ENCODE measurements at regions not wholly inside any gene's neighbourhood (a gene's known extent, or its start where the extent isn't known, plus 50 kb on each side); places are given as distances from the start of the nearest gene placed in this dataset.
"Not testable (repeated sequence)": the region's sequence is repeated elsewhere in the genome, so short reads cannot be mapped to it uniquely, and the experiment has no call there.

- Histone ChIP-seq H4K20me1 (ENCODE audit: insufficient read depth) (no peaks in the 10 kb centered on the region), H3K27me3 (ENCODE audit: insufficient read depth, low read depth, low read length) (no peaks in the 10 kb centered on the region), H3K36me3 (ENCODE audit: insufficient read depth, low read length) (no peaks in the 10 kb centered on the region), H3K9ac (ENCODE audit: low read length) (no peak overlapping the region), H3K79me2 (replicated peaks; ENCODE audit: insufficient read depth, low read length) (no peaks in the 10 kb centered on the region), H3K4me2 (ENCODE audit: low read length) (no peak overlapping the region), H3K9me3 (ENCODE audit: low read length) (no peaks in the 10 kb centered on the region), H3F3A (ENCODE audit: insufficient read depth, low read length, poor library complexity, severe bottlenecking) (no peaks in the 10 kb centered on the region), H2AFZ (ENCODE audit: low read depth, low read length) (no peak overlapping the region), H3K9me2 (ENCODE audit: insufficient read depth, low read length) (no peaks in the 10 kb centered on the region), H3K4me3 (ENCODE audit: low read length) (no peak overlapping the region), H3K27ac (ENCODE audit: low read length) (no peak overlapping the region)
- no peak for TF ChIP-seq TAF1 (IDR thresholded peaks at IDR 0.05; ENCODE audit: low read depth)
- TF ChIP-seq RAD21 (conservative IDR thresholded peaks at IDR 0.05), result no peak
- no peak for TF ChIP-seq SMC3 (conservative IDR thresholded peaks at IDR 0.05; ENCODE audit: poor library complexity)
- TF ChIP-seq EP300 (conservative IDR thresholded peaks at IDR 0.05; ENCODE audit: poor library complexity, severe bottlenecking), result no peak
- TF ChIP-seq REST (IDR thresholded peaks at IDR 0.05; ENCODE audit: borderline replicate concordance), result no peak
- TF ChIP-seq POLR2AphosphoS5 (IDR thresholded peaks at IDR 0.05), result no peak
- TF ChIP-seq MXI1 (conservative IDR thresholded peaks at IDR 0.05; ENCODE audit: poor library complexity, severe bottlenecking), result no peak
- TF ChIP-seq CTCF (IDR thresholded peaks at IDR 0.05; ENCODE audit: poor library complexity, severe bottlenecking), result no peak
- TF ChIP-seq EZH2 (IDR thresholded peaks at IDR 0.05; ENCODE audit: borderline replicate concordance, insufficient read depth, low read length, poor library complexity, severe bottlenecking), result no peak
Measured at GRCh38 chr10:21036757-21037156, 139.6 kb upstream of the NEBL start.

GRCh38 chr10:21034770-21035169 is 137.7 kb upstream of the NEBL start:
- not testable (repeated sequence) for H3K4me3 ChIP-seq (ENCODE audit: low read length); H3K27me3 ChIP-seq (ENCODE audit: insufficient read depth, low read depth, low read length); H3K4me2 ChIP-seq (ENCODE audit: low read length); H2AFZ ChIP-seq (ENCODE audit: low read depth, low read length); H3K36me3 ChIP-seq (ENCODE audit: insufficient read depth, low read length); H3K9me3 ChIP-seq (ENCODE audit: low read length); H3K9ac ChIP-seq (ENCODE audit: low read length); H3K9me2 ChIP-seq (ENCODE audit: insufficient read depth, low read length); H3K27ac ChIP-seq (ENCODE audit: low read length); H4K20me1 ChIP-seq (ENCODE audit: insufficient read depth); H3K79me2 ChIP-seq (replicated peaks; ENCODE audit: insufficient read depth, low read length); H3F3A ChIP-seq (ENCODE audit: insufficient read depth, low read length, poor library complexity, severe bottlenecking)

- H3K9me3 ChIP-seq (ENCODE audit: low read length), result no peaks in the 10 kb centered on the region
- no peaks in the 10 kb centered on the region for H4K20me1 ChIP-seq (ENCODE audit: insufficient read depth)
- no peaks in the 10 kb centered on the region for H3K36me3 ChIP-seq (ENCODE audit: insufficient read depth, low read length)
- no peaks in the 10 kb centered on the region for H3K9me2 ChIP-seq (ENCODE audit: insufficient read depth, low read length)
- no peak overlapping the region for H3K9ac ChIP-seq (ENCODE audit: low read length)
- H3K27me3 ChIP-seq (ENCODE audit: insufficient read depth, low read depth, low read length), result no peaks in the 10 kb centered on the region
- no peak overlapping the region for H3K4me2 ChIP-seq (ENCODE audit: low read length)
- no peak overlapping the region for H2AFZ ChIP-seq (ENCODE audit: low read depth, low read length)
- no peak for TF ChIP-seq EP300 (conservative IDR thresholded peaks at IDR 0.05; ENCODE audit: poor library complexity, severe bottlenecking)
- no peak for TF ChIP-seq CTCF (IDR thresholded peaks at IDR 0.05; ENCODE audit: poor library complexity, severe bottlenecking)
- TF ChIP-seq MXI1 (conservative IDR thresholded peaks at IDR 0.05; ENCODE audit: poor library complexity, severe bottlenecking), result no peak
- no peak for TF ChIP-seq SMC3 (conservative IDR thresholded peaks at IDR 0.05; ENCODE audit: poor library complexity)
- no peak for TF ChIP-seq EZH2 (IDR thresholded peaks at IDR 0.05; ENCODE audit: borderline replicate concordance, insufficient read depth, low read length, poor library complexity, severe bottlenecking)
- no peak for TF ChIP-seq POLR2AphosphoS5 (IDR thresholded peaks at IDR 0.05)
- no peak for TF ChIP-seq REST (IDR thresholded peaks at IDR 0.05; ENCODE audit: borderline replicate concordance)
- no peak for TF ChIP-seq RAD21 (conservative IDR thresholded peaks at IDR 0.05)
- TF ChIP-seq TAF1 (IDR thresholded peaks at IDR 0.05; ENCODE audit: low read depth), result no peak
- no peaks in the 10 kb centered on the region for H3F3A ChIP-seq (ENCODE audit: insufficient read depth, low read length, poor library complexity, severe bottlenecking)
- no peak overlapping the region for H3K4me3 ChIP-seq (ENCODE audit: low read length)
- H3K79me2 ChIP-seq (replicated peaks; ENCODE audit: insufficient read depth, low read length), result no peaks in the 10 kb centered on the region
- no peak overlapping the region for H3K27ac ChIP-seq (ENCODE audit: low read length)
Measured at GRCh38 chr10:21034241-21034640, 137.1 kb upstream of the NEBL start.
